ENCODE measurements at regions not wholly inside any gene's neighbourhood (a gene's known extent, or its start where the extent isn't known, plus 50 kb on each side); places are given as distances from the start of the nearest gene placed in this dataset.

DNA sequence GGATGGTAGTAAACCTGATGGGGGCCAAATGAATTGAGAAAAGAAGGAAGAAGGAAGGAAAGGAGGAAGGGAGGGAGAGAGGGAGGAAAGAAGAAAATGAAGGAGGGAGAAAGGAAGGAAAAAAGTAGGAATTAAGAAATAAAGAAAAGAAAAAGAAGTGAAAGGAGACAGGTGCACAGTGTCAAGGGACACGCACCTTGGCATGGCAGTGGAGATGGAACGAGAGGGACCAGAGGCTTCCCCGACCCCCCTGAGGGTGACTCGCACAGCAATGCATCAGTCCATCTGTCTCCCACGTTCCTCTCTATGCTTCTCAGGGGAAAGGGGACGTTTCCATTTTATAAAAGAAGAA, 199.6 kb downstream of the CXCL12 start:
- Mint-ChIP-seq H3K4me1 (ENCODE audit: low read depth) (no peaks in the 10 kb centered on the region), H3K27ac (no peak overlapping the region), H3K27me3 (no peaks in the 10 kb centered on the region), H3K4me3 (ENCODE audit: low read depth) (no peak overlapping the region), H3K9me3 (ENCODE audit: low read depth) (no peaks in the 10 kb centered on the region), H3K36me3 (ENCODE audit: insufficient read depth) (no peaks in the 10 kb centered on the region)
- TF ChIP-seq, protein P1, sequence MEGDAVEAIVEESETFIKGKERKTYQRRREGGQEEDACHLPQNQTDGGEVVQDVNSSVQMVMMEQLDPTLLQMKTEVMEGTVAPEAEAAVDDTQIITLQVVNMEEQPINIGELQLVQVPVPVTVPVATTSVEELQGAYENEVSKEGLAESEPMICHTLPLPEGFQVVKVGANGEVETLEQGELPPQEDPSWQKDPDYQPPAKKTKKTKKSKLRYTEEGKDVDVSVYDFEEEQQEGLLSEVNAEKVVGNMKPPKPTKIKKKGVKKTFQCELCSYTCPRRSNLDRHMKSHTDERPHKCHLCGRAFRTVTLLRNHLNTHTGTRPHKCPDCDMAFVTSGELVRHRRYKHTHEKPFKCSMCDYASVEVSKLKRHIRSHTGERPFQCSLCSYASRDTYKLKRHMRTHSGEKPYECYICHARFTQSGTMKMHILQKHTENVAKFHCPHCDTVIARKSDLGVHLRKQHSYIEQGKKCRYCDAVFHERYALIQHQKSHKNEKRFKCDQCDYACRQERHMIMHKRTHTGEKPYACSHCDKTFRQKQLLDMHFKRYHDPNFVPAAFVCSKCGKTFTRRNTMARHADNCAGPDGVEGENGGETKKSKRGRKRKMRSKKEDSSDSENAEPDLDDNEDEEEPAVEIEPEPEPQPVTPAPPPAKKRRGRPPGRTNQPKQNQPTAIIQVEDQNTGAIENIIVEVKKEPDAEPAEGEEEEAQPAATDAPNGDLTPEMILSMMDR (IDR thresholded peaks at IDR 0.05; ENCODE audit: unreplicated experiment): no peak
- DNase-seq (ENCODE audit: low spot score, unreplicated experiment): no peak

- Mint-ChIP-seq H3K4me3 (ENCODE audit: low read depth) (no peak overlapping the region), H3K4me1 (ENCODE audit: low read depth) (no peaks in the 10 kb centered on the region), H3K9me3 (ENCODE audit: low read depth) (no peaks in the 10 kb centered on the region), H3K27me3 (no peaks in the 10 kb centered on the region), H3K36me3 (ENCODE audit: insufficient read depth) (no peaks in the 10 kb centered on the region), H3K27ac (no peak overlapping the region)
- no peak for DNase-seq (ENCODE audit: low spot score, unreplicated experiment)
- TF ChIP-seq, protein P1 (IDR thresholded peaks at IDR 0.05; ENCODE audit: unreplicated experiment): no peak
Observed at GRCh38 chr10:44184633-44185314, 200.1 kb downstream of the CXCL12 start.

DNA sequence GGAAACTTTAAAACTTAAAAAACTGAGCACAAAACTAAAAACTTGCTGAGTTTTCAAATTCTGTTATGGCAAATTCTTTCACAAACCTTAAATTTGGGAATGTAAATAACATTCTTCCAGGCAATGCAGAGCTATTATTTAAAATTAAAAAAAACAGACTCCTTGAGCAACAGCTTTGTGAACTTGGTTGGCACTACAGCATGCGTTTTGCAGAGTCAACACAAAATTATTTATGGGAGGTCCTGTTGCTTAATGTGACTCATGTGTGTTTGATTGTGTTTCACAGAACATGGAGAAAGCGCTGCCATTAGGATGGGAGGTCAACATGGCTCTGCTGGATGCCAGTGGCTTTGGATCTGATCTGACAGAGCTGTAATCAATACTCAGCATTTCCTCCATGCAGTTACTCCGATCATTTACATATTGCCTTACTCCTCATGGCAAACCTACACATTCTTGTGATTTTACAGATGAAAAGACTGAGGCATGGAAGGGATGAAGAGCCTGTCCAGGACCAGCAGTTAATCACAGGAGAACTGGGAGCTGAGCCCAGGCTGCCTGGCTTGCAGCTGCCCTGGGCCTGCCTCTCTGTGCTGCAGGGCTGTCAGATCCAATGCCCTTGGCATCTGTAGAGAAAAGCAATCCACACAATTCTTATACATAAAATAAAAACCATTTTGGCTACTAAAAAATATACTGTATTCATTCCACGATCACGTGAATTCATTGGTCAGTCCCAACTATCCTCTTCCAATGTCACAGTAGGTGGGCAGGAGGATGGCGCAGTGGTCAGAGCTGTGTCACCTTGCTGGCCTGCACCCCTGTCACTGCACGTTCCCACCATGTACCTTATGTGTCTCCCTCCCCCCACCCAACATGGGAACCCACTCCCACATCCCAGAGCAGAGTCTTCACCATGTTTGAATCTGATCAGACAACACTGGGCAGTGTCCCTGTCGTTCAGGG, 200.9 kb downstream of the CXCL12 start:
- no peaks in the 10 kb centered on the region for H3K36me3 Mint-ChIP-seq (ENCODE audit: insufficient read depth)
- no peak overlapping the region for H3K27ac Mint-ChIP-seq
- TF ChIP-seq, protein P1 (IDR thresholded peaks at IDR 0.05; ENCODE audit: unreplicated experiment): no peak
- DNase-seq (ENCODE audit: low spot score, unreplicated experiment): no peak
- H3K27me3 Mint-ChIP-seq: no peaks in the 10 kb centered on the region
- no peaks in the 10 kb centered on the region for H3K4me1 Mint-ChIP-seq (ENCODE audit: low read depth)
- no peak overlapping the region for H3K4me3 Mint-ChIP-seq (ENCODE audit: low read depth)
- no peaks in the 10 kb centered on the region for H3K9me3 Mint-ChIP-seq (ENCODE audit: low read depth)

DNA sequence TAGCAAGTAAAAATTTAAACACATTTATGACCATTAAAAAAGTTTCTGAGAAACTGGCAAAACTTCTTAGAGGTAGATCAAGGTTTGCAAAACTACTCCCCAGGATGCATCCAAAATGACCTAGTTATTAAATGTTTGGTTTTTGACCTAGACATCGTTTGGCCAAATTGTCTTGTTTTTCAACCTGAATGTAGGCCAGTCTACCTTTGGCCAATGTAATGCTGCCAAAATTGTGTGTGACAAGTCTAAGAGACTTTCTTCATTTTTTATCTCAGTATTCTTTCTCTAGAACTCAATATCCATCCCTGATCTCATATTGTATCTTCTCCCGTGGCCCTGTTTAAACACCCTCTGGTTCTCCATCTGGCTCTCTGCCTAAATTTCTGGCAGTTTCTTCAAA, 202.0 kb downstream of the CXCL12 start:
- H3K36me3 Mint-ChIP-seq (ENCODE audit: insufficient read depth): no peaks in the 10 kb centered on the region
- TF ChIP-seq, protein P1 (IDR thresholded peaks at IDR 0.05; ENCODE audit: unreplicated experiment): no peak
- H3K4me1 Mint-ChIP-seq (ENCODE audit: low read depth): no peaks in the 10 kb centered on the region
- H3K9me3 Mint-ChIP-seq (ENCODE audit: low read depth): no peaks in the 10 kb centered on the region
- no peak for DNase-seq (ENCODE audit: low spot score, unreplicated experiment)
- H3K27me3 Mint-ChIP-seq: no peaks in the 10 kb centered on the region
- H3K27ac Mint-ChIP-seq: no peak overlapping the region
- no peak overlapping the region for H3K4me3 Mint-ChIP-seq (ENCODE audit: low read depth)

- no peaks in the 10 kb centered on the region for H3K4me1 Mint-ChIP-seq (ENCODE audit: low read depth)
- DNase-seq (ENCODE audit: low spot score, unreplicated experiment): no peak
Observed at GRCh38 chr10:44180321-44181168, 204.4 kb downstream of the CXCL12 start.

More at GRCh38 chr10:44180321-44181168, 204.4 kb downstream of the CXCL12 start:
- Mint-ChIP-seq H3K36me3 (ENCODE audit: insufficient read depth) (no peaks in the 10 kb centered on the region), H3K4me3 (ENCODE audit: low read depth) (no peak overlapping the region), H3K9me3 (ENCODE audit: low read depth) (no peaks in the 10 kb centered on the region), H3K27ac (no peak overlapping the region), H3K27me3 (no peaks in the 10 kb centered on the region)
- TF ChIP-seq, protein P1 (IDR thresholded peaks at IDR 0.05; ENCODE audit: unreplicated experiment): no peak
